HepG2 (cell line): ENCODE measurements at regions not wholly inside any gene's neighbourhood (a gene's known extent, or its start where the extent isn't known, plus 50 kb on each side); places are given as distances from the start of the nearest gene placed in this dataset.

Source experiments
- ATF2 ChIP-seq: sonication (generic); formaldehyde crosslinking; IDR thresholded peaks from 2 replicates; pipeline ENCODE4 v1.4.0; 2020; ENCODE audit warnings: missing genetic modification reagents
- ATF3 ChIP-seq: sonication (generic); formaldehyde crosslinking; IDR thresholded peaks from 2 replicates; pipeline ENCODE4 v1.4.0; 2020; ENCODE audit warnings: missing genetic modification reagents
- CEBPZ ChIP-seq: IDR thresholded peaks from 2 replicates; pipeline ENCODE4 v1.6.1; 2012; ENCODE audit warnings: low read length, improper control_type of control experiment
- DPF2 ChIP-seq: sonication (generic); formaldehyde crosslinking; IDR thresholded peaks from 2 replicates; pipeline ENCODE4 v1.4.0; 2020; ENCODE audit warnings: mild to moderate bottlenecking, low read depth, missing genetic modification reagents, borderline replicate concordance
- EHMT2 ChIP-seq: fragments of 200-600 bp; sonication (generic); IDR thresholded peaks from 2 replicates; pipeline ENCODE4 v1.7.0; 2017; ENCODE audit warnings: antibody characterized with exemption, low read depth, low read length, borderline replicate concordance
- FOXJ3 ChIP-seq: sonication (generic); formaldehyde crosslinking; IDR thresholded peaks from 2 replicates; pipeline ENCODE4 v1.4.0; 2020; ENCODE audit warnings: missing genetic modification reagents, mild to moderate bottlenecking, borderline replicate concordance
- HOXA7 ChIP-seq: sonication (generic); formaldehyde crosslinking; IDR thresholded peaks from 2 replicates; pipeline ENCODE4 v1.8.1; 2022; ENCODE audit warnings: mild to moderate bottlenecking, missing genetic modification reagents, moderate library complexity
- HOXD1 ChIP-seq: sonication (generic); formaldehyde crosslinking; IDR thresholded peaks from 2 replicates; pipeline ENCODE4 v1.5.0; 2020; ENCODE audit warnings: missing genetic modification reagents
- IKZF1 ChIP-seq: fragments of 450-650 bp; IDR thresholded peaks from 2 replicates; pipeline ENCODE4 v1.7.1; 2016
- MAF1 ChIP-seq: sonication (generic); formaldehyde crosslinking; IDR thresholded peaks from 2 replicates; pipeline ENCODE4 v1.5.0; 2020; ENCODE audit warnings: missing genetic modification reagents, borderline replicate concordance
- MIER2 ChIP-seq: IDR thresholded peaks from 2 replicates; pipeline ENCODE4 v1.6.1; 2016; ENCODE audit warnings: missing biosample characterization, missing genetic modification reagents
- SMAD1 ChIP-seq: sonication (generic); formaldehyde crosslinking; IDR thresholded peaks from 2 replicates; pipeline ENCODE4 v1.4.0; 2020; ENCODE audit warnings: missing genetic modification reagents, low read depth, mild to moderate bottlenecking, borderline replicate concordance
- SMC3 ChIP-seq: IDR thresholded peaks from 2 replicates; pipeline ENCODE4 v1.6.1; 2011; ENCODE audit warnings: low read length, improper control_type of control experiment
- SRF ChIP-seq: IDR thresholded peaks from 2 replicates; pipeline ENCODE4 v1.6.1; 2011; ENCODE audit warnings: mild to moderate bottlenecking, low read depth, low read length, moderate library complexity
- STAT6 ChIP-seq: sonication (generic); formaldehyde crosslinking; IDR thresholded peaks from 2 replicates; pipeline ENCODE4 v1.4.0; 2020; ENCODE audit warnings: missing genetic modification reagents, mild to moderate bottlenecking, borderline replicate concordance
- ZBTB38 ChIP-seq: sonication (generic); formaldehyde crosslinking; IDR thresholded peaks from 2 replicates; pipeline ENCODE4 v1.5.1; 2020; ENCODE audit warnings: mild to moderate bottlenecking, missing genetic modification reagents
- ZNF33B ChIP-seq: sonication (generic); formaldehyde crosslinking; IDR thresholded peaks from 2 replicates; pipeline ENCODE4 v1.5.1; 2020; ENCODE audit warnings: mild to moderate bottlenecking, missing genetic modification reagents
- ZNF460 ChIP-seq: sonication (generic); formaldehyde crosslinking; IDR thresholded peaks from 2 replicates; pipeline ENCODE4 v1.5.1; 2020; ENCODE audit warnings: missing genetic modification reagents, mild to moderate bottlenecking, borderline replicate concordance
- ZNF530 ChIP-seq: sonication (generic); formaldehyde crosslinking; IDR thresholded peaks from 2 replicates; pipeline ENCODE4 v1.5.0; 2020; ENCODE audit warnings: low read depth, mild to moderate bottlenecking, missing genetic modification reagents
- ZNF562 ChIP-seq: sonication (generic); formaldehyde crosslinking; IDR thresholded peaks from 2 replicates; pipeline ENCODE4 v1.8.0; 2022; ENCODE audit warnings: missing genetic modification reagents, borderline replicate concordance

GRCh38 chr14:89040460-89041256 lies 216.2 kb downstream of the TTC8 start (continued):
- TF ChIP-seq EHMT2 (no peak; the same call in 1 of the 2 replicates), ZNF33B (no peak; the same call in 1 of the 2 replicates), ZNF562 (CRISPR knock-in tag) (no peak), HOXA7 (no peak), MIER2 (CRISPR knock-in tag) (no peak), STAT6 (CRISPR knock-in tag) (no peak), HOXD1 (CRISPR knock-in tag) (no peak), SRF (no peak), FOXJ3 (CRISPR knock-in tag) (peak; percentile 53; the same call in 1 of the 2 replicates), ATF3 (CRISPR knock-in tag) (peak; percentile 90), ATF2 (CRISPR knock-in tag) (no peak; the same call in 1 of the 2 replicates), ZNF530 (CRISPR knock-in tag) (no peak), DPF2 (CRISPR knock-in tag) (peak; percentile 67), SMC3 (peak; percentile 41; the same call in 1 of the 2 replicates), MAF1 (CRISPR knock-in tag) (no peak), CEBPZ (no peak), IKZF1 (no peak), ZNF460 (CRISPR knock-in tag) (peak; percentile 46; the same call in 1 of the 2 replicates), ZBTB38 (CRISPR knock-in tag) (peak; percentile 80; the same call in 1 of the 2 replicates), SMAD1 (peak; percentile 64; the same call in 1 of the 2 replicates)
